HCT116 (cell line): ENCODE measurements at regions not wholly inside any gene's neighbourhood (a gene's known extent, or its start where the extent isn't known, plus 50 kb on each side); places are given as distances from the start of the nearest gene placed in this dataset.

Experiments used
- ATAC-seq: fragments of 200-7000 bp; cut with Tn5 transposase; 2 replicates; pipeline ENCODE4 v1.9.1; 2020; ENCODE audit warnings: mild to moderate bottlenecking, moderate library complexity
- BruUV-seq: library from RNA; stranded (reverse); fragments of 400-500 nt; replicated peaks from 2 replicates; lab custom pipeline; 2021; lab: Mats Ljungman, UMichigan
- CTCF ChIA-PET: fragments of 300-600 bp; sonication (Branson Sonifier 250); formaldehyde crosslinking; loops from one replicate; lab custom pipeline; 2021; ENCODE audit warnings: antibody characterized with exemption; lab: Charles Lee
- POLR2A ChIA-PET: fragments of 300-600, 350-600 bp; sonication (Branson Sonifier 250); formaldehyde crosslinking; loops from one replicate; lab custom pipeline; 2021; ENCODE audit warnings: antibody characterized with exemption; lab: Charles Lee
- RAD21 ChIA-PET, 2 experiments: fragments of 300-600 bp; sonication (Branson Sonifier 250); formaldehyde crosslinking; loops; one replicate each; lab custom pipeline; 2023; ENCODE audit warnings: low total read pairs in 2 of 2; ENCODE audit not compliant: uncharacterized antibody in 2 of 2, unreplicated experiment in 2 of 2, low non-redundant PET in 1 of 2; lab: Charles Lee
- DNase-seq: peaks from one replicate; pipeline ENCODE4 v3.0.0-alpha.2; 2010; ENCODE audit warnings: low read depth, low spot score
- H2AFZ ChIP-seq: fragments of 200-600 bp; shearing (Covaris generic), sonication (generic); 2 replicates; pipeline ENCODE4 v1.6.1; 2017; ENCODE audit warnings: low read depth, mixed run types, mixed read lengths, antibody characterized with exemption, low read length; ENCODE audit not compliant: poor library complexity, severe bottlenecking
- H3K27ac ChIP-seq: 2 replicates; pipeline ENCODE4 v1.5.1; 2012; ENCODE audit warnings: low read depth, low read length
- H3K27me3 ChIP-seq: fragments of 200-600 bp; sonication (generic); 2 replicates; pipeline ENCODE4 v1.6.1; 2016; ENCODE audit warnings: mixed run types, low read length, mixed read lengths; ENCODE audit not compliant: insufficient read depth
- H3K36me3 ChIP-seq, 2 experiments: fragments of 200-500 bp in 1 of 2; fragments of 200-600 bp in 1 of 2; sonication (Bioruptor generic) in 1 of 2; sonication (generic) in 1 of 2; 2 replicates each; pipeline versions ENCODE4 v1.5.1 to v1.6.1; 2014 to 2016; ENCODE audit warnings: low read length in 2 of 2, inconsistent platforms in 1 of 2, mixed read lengths in 1 of 2, mixed run types in 1 of 2; ENCODE audit not compliant: insufficient read depth in 2 of 2, control insufficient read depth in 1 of 2
- H3K4me1 ChIP-seq, 2 experiments: fragments of 200-600 bp in 1 of 2; sonication (generic) in 1 of 2; 2 replicates each; pipeline versions ENCODE4 v1.5.1 to v1.6.1; 2012 to 2017; ENCODE audit warnings: low read length in 2 of 2, inconsistent platforms in 1 of 2, mild to moderate bottlenecking in 1 of 2, mixed read lengths in 1 of 2, mixed run types in 1 of 2, moderate library complexity in 1 of 2; ENCODE audit not compliant: insufficient read depth in 2 of 2, control insufficient read depth in 1 of 2
- H3K4me2 ChIP-seq: fragments of 200-600 bp; sonication (generic); 2 replicates; pipeline ENCODE4 v1.6.1; 2017; ENCODE audit warnings: mixed run types, low read length, mixed read lengths
- H3K4me3 ChIP-seq, 2 experiments: fragments of 200-600 bp in 1 of 2; sonication (generic) in 1 of 2; replicated peaks in 1 of 2; 2 replicates each; pipeline ENCODE4 v1.5.1; 2011 to 2016; ENCODE audit warnings: low read length in 2 of 2, control low read depth in 1 of 2, low read depth in 1 of 2, mild to moderate bottlenecking in 1 of 2, mixed read lengths in 1 of 2, mixed run types in 1 of 2
- H3K79me2 ChIP-seq: fragments of 200-600 bp; sonication (generic); 2 replicates; pipeline ENCODE4 v1.6.1; 2017; ENCODE audit warnings: mild to moderate bottlenecking, mixed run types, low read length, moderate library complexity, mixed read lengths; ENCODE audit not compliant: insufficient read depth
- H3K9ac ChIP-seq: fragments of 200-600 bp; sonication (generic); 2 replicates; pipeline ENCODE4 v1.6.1; 2016; ENCODE audit warnings: low read length, mixed read lengths
- H3K9me2 ChIP-seq: fragments of 200-600 bp; sonication (generic), shearing (Covaris generic); 2 replicates; pipeline ENCODE4 v1.6.1; 2017; ENCODE audit warnings: mixed run types, mild to moderate bottlenecking, moderate library complexity; ENCODE audit not compliant: insufficient read depth
- H3K9me3 ChIP-seq, 2 experiments: fragments of 200-500 bp in 1 of 2; fragments of 200-600 bp in 1 of 2; sonication (Bioruptor generic) in 1 of 2; sonication (generic) in 1 of 2; 2 replicates each; pipeline ENCODE4 v1.6.1; 2014 to 2017; ENCODE audit warnings: low read length in 2 of 2, mixed read lengths in 2 of 2, inconsistent platforms in 1 of 2, low read depth in 1 of 2, mild to moderate bottlenecking in 1 of 2, mixed run types in 1 of 2, moderate library complexity in 1 of 2; ENCODE audit not compliant: control insufficient read depth in 1 of 2, insufficient read depth in 1 of 2
- H4K20me1 ChIP-seq: fragments of 200-600 bp; sonication (generic), shearing (Covaris generic); 2 replicates; pipeline ENCODE4 v1.6.1; 2017; ENCODE audit warnings: mixed run types, mild to moderate bottlenecking, moderate library complexity; ENCODE audit not compliant: insufficient read depth
- CBX3 ChIP-seq: IDR thresholded peaks from 2 replicates; pipeline ENCODE4 v1.6.1; 2012; ENCODE audit warnings: low read depth
- EGR1 ChIP-seq: IDR thresholded peaks from 2 replicates; pipeline ENCODE4 v1.6.1; 2012; ENCODE audit warnings: low read depth
- ELF1 ChIP-seq: IDR thresholded peaks from 2 replicates; pipeline ENCODE4 v1.6.1; 2012; ENCODE audit warnings: low read depth, borderline replicate concordance
- EZH2 ChIP-seq: fragments of 200-600 bp; sonication (generic); IDR thresholded peaks from 2 replicates; pipeline ENCODE4 v1.6.1; 2017; ENCODE audit warnings: antibody characterized with exemption, mixed run types
- JUND ChIP-seq: IDR thresholded peaks from 2 replicates; pipeline ENCODE4 v1.6.1; 2012
- POLR2AphosphoS5 ChIP-seq: IDR thresholded peaks from 2 replicates; pipeline ENCODE4 v1.6.1; 2011; ENCODE audit warnings: mild to moderate bottlenecking, low read depth, low read length, moderate library complexity
- SIN3A ChIP-seq: IDR thresholded peaks from 2 replicates; pipeline ENCODE4 v1.6.1; 2012; ENCODE audit warnings: low read depth
- SP1 ChIP-seq: IDR thresholded peaks from 2 replicates; pipeline ENCODE4 v1.6.1; 2012; ENCODE audit warnings: low read depth
- SRF ChIP-seq: IDR thresholded peaks from 2 replicates; pipeline ENCODE4 v1.6.1; 2012; ENCODE audit warnings: low read depth
- TCF7L2 ChIP-seq: IDR thresholded peaks from 2 replicates; pipeline ENCODE4 v1.7.0; 2011; ENCODE audit warnings: borderline replicate concordance, inconsistent platforms; ENCODE audit not compliant: insufficient read depth, insufficient read length; ENCODE audit errors: extremely low read depth
- ZFX ChIP-seq: fragments of 450-650 bp; IDR thresholded peaks from 2 replicates; pipeline ENCODE4 v1.6.1; 2017
- ZNF274 ChIP-seq: fragments of 200-500 bp; sonication (Bioruptor generic); IDR thresholded peaks from 2 replicates; pipeline ENCODE4 v1.6.1; 2014; ENCODE audit warnings: mild to moderate bottlenecking, low read depth, low read length, inconsistent platforms
- intact Hi-C: fragments of 100-400 bp; cut with micrococcal nuclease; formaldehyde crosslinking; loops from 2 replicates; pipeline ENCODE4 v1.10.0; 2022
- TF ChIP-seq, protein P1 (sequence below): IDR thresholded peaks from 2 replicates; pipeline ENCODE4 v1.6.1; 2012
- TF ChIP-seq, protein P2 (sequence below): IDR thresholded peaks from 2 replicates; pipeline ENCODE4 v1.6.1; 2012
- TF ChIP-seq, protein P3 (sequence below), 3 experiments: fragments of 200-600 bp in 1 of 3; sonication (generic) in 1 of 3; IDR thresholded peaks in 2 of 3; conservative IDR thresholded peaks in 1 of 3; 2 replicates each; pipeline ENCODE4 v1.5.1; 2012 to 2017; ENCODE audit warnings: low read depth in 2 of 3, low read length in 2 of 3, antibody characterized with exemption in 1 of 3, borderline replicate concordance in 1 of 3, control low read depth in 1 of 3, mild to moderate bottlenecking in 1 of 3, mixed read lengths in 1 of 3, mixed run types in 1 of 3, moderate library complexity in 1 of 3; ENCODE audit not compliant: insufficient read depth in 1 of 3

DNA sequence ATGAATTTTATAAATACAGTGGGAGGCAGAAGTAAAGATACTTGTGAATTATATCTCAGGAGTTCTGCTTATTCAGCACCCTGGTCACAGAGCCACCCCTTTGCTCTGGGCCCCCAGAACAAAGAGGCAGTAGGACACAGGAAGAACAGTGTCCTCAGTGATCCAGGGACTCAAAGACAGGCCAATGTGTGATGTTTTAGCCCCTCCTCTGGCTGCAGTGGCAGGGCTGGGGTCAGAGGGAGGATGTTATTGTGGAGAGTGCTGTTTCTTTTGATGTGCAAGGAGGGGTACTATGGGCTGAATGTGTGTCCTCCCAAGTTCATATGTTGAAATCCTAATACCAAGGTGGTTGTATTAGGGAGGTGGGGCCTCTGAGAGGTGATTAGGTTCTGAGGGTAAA is 74.1 kb upstream of the MAP3K7 start (continued):
- TF ChIP-seq, protein P1, sequence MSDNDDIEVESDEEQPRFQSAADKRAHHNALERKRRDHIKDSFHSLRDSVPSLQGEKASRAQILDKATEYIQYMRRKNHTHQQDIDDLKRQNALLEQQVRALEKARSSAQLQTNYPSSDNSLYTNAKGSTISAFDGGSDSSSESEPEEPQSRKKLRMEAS, result no peak
- no peak for TF ChIP-seq POLR2AphosphoS5
- TF ChIP-seq SP1, result no peak
- no peak for TF ChIP-seq SRF
- no peak for TF ChIP-seq EZH2
- TF ChIP-seq TCF7L2, result no peak
- TF ChIP-seq CBX3, result no peak
- TF ChIP-seq, all 23 proteins: peak for 0

DNA sequence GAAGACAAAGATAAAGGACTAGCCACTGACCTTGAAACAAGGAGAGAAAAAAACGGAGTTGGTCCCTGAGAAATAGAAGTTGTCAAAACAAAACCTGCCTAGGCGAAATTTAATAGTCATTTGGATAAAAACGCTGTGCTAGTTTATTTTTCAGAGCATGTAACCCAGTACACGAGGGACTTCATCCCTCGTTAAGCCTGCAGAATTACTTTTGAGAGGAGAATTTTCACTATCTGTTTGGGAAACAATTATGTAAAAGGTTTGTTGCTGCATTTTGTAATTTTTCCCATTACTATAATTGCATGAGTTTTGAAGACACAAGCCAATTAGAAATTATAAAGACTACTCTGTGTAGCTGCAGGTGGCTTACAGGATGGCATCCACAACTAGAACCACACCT is 71.6 kb upstream of the MAP3K7 start:
- H3K27me3 ChIP-seq, result peaks cover 50% of the 10 kb centered on the region
- no peaks in the 10 kb centered on the region for H3K9me3 ChIP-seq
- POLR2A ChIA-PET, result no interaction called here
- no peak for TF ChIP-seq ZNF274
- TF ChIP-seq ELF1, result no peak
- TF ChIP-seq, protein P2, sequence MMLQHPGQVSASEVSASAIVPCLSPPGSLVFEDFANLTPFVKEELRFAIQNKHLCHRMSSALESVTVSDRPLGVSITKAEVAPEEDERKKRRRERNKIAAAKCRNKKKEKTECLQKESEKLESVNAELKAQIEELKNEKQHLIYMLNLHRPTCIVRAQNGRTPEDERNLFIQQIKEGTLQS, result no peak
- no peak for TF ChIP-seq SIN3A
- no peak for TF ChIP-seq CBX3
- TF ChIP-seq, protein P3, sequence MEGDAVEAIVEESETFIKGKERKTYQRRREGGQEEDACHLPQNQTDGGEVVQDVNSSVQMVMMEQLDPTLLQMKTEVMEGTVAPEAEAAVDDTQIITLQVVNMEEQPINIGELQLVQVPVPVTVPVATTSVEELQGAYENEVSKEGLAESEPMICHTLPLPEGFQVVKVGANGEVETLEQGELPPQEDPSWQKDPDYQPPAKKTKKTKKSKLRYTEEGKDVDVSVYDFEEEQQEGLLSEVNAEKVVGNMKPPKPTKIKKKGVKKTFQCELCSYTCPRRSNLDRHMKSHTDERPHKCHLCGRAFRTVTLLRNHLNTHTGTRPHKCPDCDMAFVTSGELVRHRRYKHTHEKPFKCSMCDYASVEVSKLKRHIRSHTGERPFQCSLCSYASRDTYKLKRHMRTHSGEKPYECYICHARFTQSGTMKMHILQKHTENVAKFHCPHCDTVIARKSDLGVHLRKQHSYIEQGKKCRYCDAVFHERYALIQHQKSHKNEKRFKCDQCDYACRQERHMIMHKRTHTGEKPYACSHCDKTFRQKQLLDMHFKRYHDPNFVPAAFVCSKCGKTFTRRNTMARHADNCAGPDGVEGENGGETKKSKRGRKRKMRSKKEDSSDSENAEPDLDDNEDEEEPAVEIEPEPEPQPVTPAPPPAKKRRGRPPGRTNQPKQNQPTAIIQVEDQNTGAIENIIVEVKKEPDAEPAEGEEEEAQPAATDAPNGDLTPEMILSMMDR (IDR thresholded peaks at IDR 0.05 in 2 of 3, conservative IDR thresholded peaks at IDR 0.05 in 1 of 3; ENCODE audit: borderline replicate concordance in 1 of 3, insufficient read depth in 1 of 3, low read depth in 2 of 3, low read length in 2 of 3), result no peak
- no peak for TF ChIP-seq POLR2AphosphoS5
- TF ChIP-seq JUND, result no peak
- TF ChIP-seq ZFX, result no peak
- TF ChIP-seq EGR1, result no peak
- H3K4me1 ChIP-seq, result no peaks in the 10 kb centered on the region
- H3K4me3 ChIP-seq, result no peak overlapping the region
- intact Hi-C loops, result no loop called here
- H3K36me3 ChIP-seq, result no peaks in the 10 kb centered on the region
- no peaks in the 10 kb centered on the region for H3K9me2 ChIP-seq
- ATAC-seq, result no peak
- no peak overlapping the region for H3K27ac ChIP-seq
- no TSS peak for BruUV-seq
- no peak overlapping the region for H2AFZ ChIP-seq
- RAD21 ChIA-PET, result no interaction called here
- no peak for DNase-seq
- H4K20me1 ChIP-seq, result no peaks in the 10 kb centered on the region
- H3K79me2 ChIP-seq, result no peaks in the 10 kb centered on the region
- no peak overlapping the region for H3K9ac ChIP-seq
- no peak overlapping the region for H3K4me2 ChIP-seq
- CTCF ChIA-PET, result no interaction called here
